Uterus (tissue), 2 donors: ENCODE measurements at regions not wholly inside any gene's neighbourhood (a gene's known extent, or its start where the extent isn't known, plus 50 kb on each side); places are given as distances from the start of the nearest gene placed in this dataset.

Source experiments
- POLR2A ChIP-seq, 2 donors: fragments of 450-650 bp; IDR thresholded peaks; one replicate each; pipeline ENCODE4 v1.6.1; 2016; ENCODE audit warnings: antibody characterized with exemption in 2 of 2, mild to moderate bottlenecking in 1 of 2, moderate library complexity in 1 of 2
- TF ChIP-seq, protein P1 (sequence below), 4 experiments: fragments of 200-600 bp in 2 of 4; fragments of 450-650 bp in 2 of 4; sonication (generic) in 2 of 4; IDR thresholded peaks; one replicate each; pipeline ENCODE4 v1.5.1; 2016 to 2019; ENCODE audit warnings: antibody characterized with exemption in 4 of 4, mild to moderate bottlenecking in 2 of 4, moderate library complexity in 1 of 4

GRCh38 chr11:97815667-97816066 is 1205.1 kb upstream of the CNTN5 start:
- TF ChIP-seq POLR2A (IDR thresholded peaks at IDR 0.05) = no peak
- TF ChIP-seq, protein P1, sequence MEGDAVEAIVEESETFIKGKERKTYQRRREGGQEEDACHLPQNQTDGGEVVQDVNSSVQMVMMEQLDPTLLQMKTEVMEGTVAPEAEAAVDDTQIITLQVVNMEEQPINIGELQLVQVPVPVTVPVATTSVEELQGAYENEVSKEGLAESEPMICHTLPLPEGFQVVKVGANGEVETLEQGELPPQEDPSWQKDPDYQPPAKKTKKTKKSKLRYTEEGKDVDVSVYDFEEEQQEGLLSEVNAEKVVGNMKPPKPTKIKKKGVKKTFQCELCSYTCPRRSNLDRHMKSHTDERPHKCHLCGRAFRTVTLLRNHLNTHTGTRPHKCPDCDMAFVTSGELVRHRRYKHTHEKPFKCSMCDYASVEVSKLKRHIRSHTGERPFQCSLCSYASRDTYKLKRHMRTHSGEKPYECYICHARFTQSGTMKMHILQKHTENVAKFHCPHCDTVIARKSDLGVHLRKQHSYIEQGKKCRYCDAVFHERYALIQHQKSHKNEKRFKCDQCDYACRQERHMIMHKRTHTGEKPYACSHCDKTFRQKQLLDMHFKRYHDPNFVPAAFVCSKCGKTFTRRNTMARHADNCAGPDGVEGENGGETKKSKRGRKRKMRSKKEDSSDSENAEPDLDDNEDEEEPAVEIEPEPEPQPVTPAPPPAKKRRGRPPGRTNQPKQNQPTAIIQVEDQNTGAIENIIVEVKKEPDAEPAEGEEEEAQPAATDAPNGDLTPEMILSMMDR (IDR thresholded peaks at IDR 0.05) = no peak
